Mesenchymal stem cell (in vitro differentiated cells and primary cell): ENCODE measurements at regions not wholly inside any gene's neighbourhood (a gene's known extent, or its start where the extent isn't known, plus 50 kb on each side); places are given as distances from the start of the nearest gene placed in this dataset.

Experiments
- DNase-seq: peaks from one replicate; pipeline ENCODE4 v3.0.0-alpha.2; 2013
- H2AFZ ChIP-seq: one replicate; pipeline ENCODE4 v1.6.1; 2013; ENCODE audit warnings: low read depth, mild to moderate bottlenecking, control low read depth, inconsistent platforms, low read length, moderate library complexity
- H2AK5ac ChIP-seq: 2 replicates; pipeline ENCODE4 v1.6.1; 2013; ENCODE audit warnings: low read length, moderate library complexity, mild to moderate bottlenecking, inconsistent platforms; ENCODE audit not compliant: severe bottlenecking
- H2BK120ac ChIP-seq: one replicate; pipeline ENCODE4 v1.6.1; 2013; ENCODE audit warnings: low read depth, mild to moderate bottlenecking, inconsistent platforms, low read length, moderate library complexity
- H2BK12ac ChIP-seq, 2 experiments: one replicate each; pipeline ENCODE4 v1.6.1; 2013; ENCODE audit warnings: inconsistent platforms in 2 of 2, low read length in 2 of 2, mild to moderate bottlenecking in 2 of 2, moderate library complexity in 2 of 2, control low read depth in 1 of 2
- H2BK15ac ChIP-seq: one replicate; pipeline ENCODE4 v1.6.1; 2013; ENCODE audit warnings: mild to moderate bottlenecking, low read depth, inconsistent platforms; ENCODE audit not compliant: poor library complexity, severe bottlenecking
- H2BK5ac ChIP-seq: 2 replicates; pipeline ENCODE4 v1.6.1; 2013; ENCODE audit warnings: low read depth, mild to moderate bottlenecking, low read length, control low read depth, inconsistent platforms; ENCODE audit not compliant: poor library complexity, severe bottlenecking
- H3K14ac ChIP-seq, 2 experiments: one replicate each; pipeline ENCODE4 v1.6.1; 2013; ENCODE audit warnings: inconsistent platforms in 2 of 2, low read length in 2 of 2, control low read depth in 1 of 2, mild to moderate bottlenecking in 1 of 2, moderate library complexity in 1 of 2
- H3K18ac ChIP-seq, 2 experiments: one replicate each; pipeline ENCODE4 v1.6.1; 2013; ENCODE audit warnings: inconsistent platforms in 2 of 2, low read length in 2 of 2, control low read depth in 1 of 2, low read depth in 1 of 2, mild to moderate bottlenecking in 1 of 2
- H3K23ac ChIP-seq, 2 experiments: one replicate each; pipeline ENCODE4 v1.6.1; 2013; ENCODE audit warnings: inconsistent platforms in 2 of 2, low read length in 2 of 2, mild to moderate bottlenecking in 2 of 2, moderate library complexity in 2 of 2, control low read depth in 1 of 2
- H3K27ac ChIP-seq: 2 replicates; pipeline ENCODE4 v1.5.1; 2013; ENCODE audit warnings: mild to moderate bottlenecking, moderate library complexity, low read length, control low read depth, inconsistent platforms; ENCODE audit not compliant: poor library complexity, severe bottlenecking
- H3K27me3 ChIP-seq, 2 experiments: 2 replicates each; pipeline versions ENCODE4 v1.6.1 to v1.7.0; 2013; ENCODE audit warnings: low read length in 2 of 2, mild to moderate bottlenecking in 2 of 2, moderate library complexity in 2 of 2, control low read depth in 1 of 2, inconsistent platforms in 1 of 2; ENCODE audit not compliant: control insufficient read depth in 1 of 2, insufficient read depth in 1 of 2
- H3K36me3 ChIP-seq, 2 experiments: 2 replicates each; pipeline versions ENCODE4 v1.6.1 to v1.7.0; 2013; ENCODE audit warnings: low read length in 2 of 2, control low read depth in 1 of 2, inconsistent platforms in 1 of 2, low read depth in 1 of 2, mild to moderate bottlenecking in 1 of 2; ENCODE audit not compliant: insufficient read depth in 2 of 2, control insufficient read depth in 1 of 2
- H3K4ac ChIP-seq, 2 experiments: one replicate each; pipeline ENCODE4 v1.6.1; 2013; ENCODE audit warnings: inconsistent platforms in 2 of 2, low read length in 2 of 2, mild to moderate bottlenecking in 2 of 2, moderate library complexity in 2 of 2, control low read depth in 1 of 2, low read depth in 1 of 2
- H3K4me1 ChIP-seq: 2 replicates; pipeline ENCODE4 v1.6.1; 2013; ENCODE audit warnings: low read depth, low read length, control low read depth; ENCODE audit not compliant: control insufficient read depth, insufficient read depth
- H3K4me2 ChIP-seq: 2 replicates; pipeline ENCODE4 v1.6.1; 2013; ENCODE audit warnings: low read length, mild to moderate bottlenecking, inconsistent platforms; ENCODE audit not compliant: poor library complexity, severe bottlenecking
- H3K4me3 ChIP-seq, 2 experiments: 2 replicates each; pipeline versions ENCODE4 v1.5.1 to v1.7.0; 2013; ENCODE audit warnings: low read length in 2 of 2, mild to moderate bottlenecking in 2 of 2, control low read depth in 1 of 2, low read depth in 1 of 2; ENCODE audit not compliant: insufficient read depth in 1 of 2
- H3K79me1 ChIP-seq: replicated peaks from 2 replicates; pipeline ENCODE4 v1.6.1; 2013; ENCODE audit warnings: mild to moderate bottlenecking, control low read depth, low read length, inconsistent platforms; ENCODE audit not compliant: poor library complexity, severe bottlenecking
- H3K9ac ChIP-seq: 2 replicates; pipeline ENCODE4 v1.7.0; 2013; ENCODE audit warnings: mild to moderate bottlenecking, low read length, moderate library complexity
- H3K9me3 ChIP-seq: 2 replicates; pipeline ENCODE4 v1.7.0; 2013; ENCODE audit warnings: mild to moderate bottlenecking, low read length; ENCODE audit not compliant: control insufficient read depth
- H4K8ac ChIP-seq: one replicate; pipeline ENCODE4 v1.6.1; 2013; ENCODE audit warnings: inconsistent platforms, mild to moderate bottlenecking, low read length, moderate library complexity
- H4K91ac ChIP-seq: one replicate; pipeline ENCODE4 v1.6.1; 2013; ENCODE audit warnings: mild to moderate bottlenecking, low read length, inconsistent platforms
- whole genome bisulfite sequencing: methylation state at CpG from one replicate; pipeline ENCODE4 v1.1.7; 2013; ENCODE audit warnings: mixed read lengths; 5-methylcytosine and 5-hydroxymethylcytosine counted together

GRCh38 chr9:109585796-109586195 lies 87.7 kb upstream of the PTPN3 start:
- no peak overlapping the region for H4K8ac ChIP-seq
- no peak overlapping the region for H3K14ac ChIP-seq
- H3K4me2 ChIP-seq = no peak overlapping the region
- H2BK15ac ChIP-seq = no peak overlapping the region
- no peak for DNase-seq
- H2BK5ac ChIP-seq = no peak overlapping the region
- no peaks in the 10 kb centered on the region for H3K79me1 ChIP-seq
- H3K4me3 ChIP-seq = no peak overlapping the region
- peaks cover 17% of the 10 kb centered on the region for H3K9me3 ChIP-seq
- H2AK5ac ChIP-seq = no peak overlapping the region
- peaks cover 24 to 44% of the 10 kb centered on the region in 2 experiments for H3K27me3 ChIP-seq
- H2BK120ac ChIP-seq = no peak overlapping the region
- no peak overlapping the region for H3K4ac ChIP-seq
- no peak overlapping the region for H3K23ac ChIP-seq
- H2AFZ ChIP-seq = no peak overlapping the region
- H4K91ac ChIP-seq = no peak overlapping the region
- no peak overlapping the region for H2BK12ac ChIP-seq
- H3K36me3 ChIP-seq = no peaks in the 10 kb centered on the region
- no peak overlapping the region for H3K27ac ChIP-seq
- WGBS = 79% methylated on average over 7 of the region's 7 CpGs
- H3K9ac ChIP-seq = no peak overlapping the region
- no peaks in the 10 kb centered on the region for H3K4me1 ChIP-seq
- H3K18ac ChIP-seq = no peak overlapping the region

- no peak overlapping the region for H3K9ac ChIP-seq
- no peaks in the 10 kb centered on the region for H3K36me3 ChIP-seq
- no peak overlapping the region for H3K18ac ChIP-seq
- H3K4me1 ChIP-seq = no peaks in the 10 kb centered on the region
- WGBS = 96% methylated on average over 4 of the region's 4 CpGs
- H2BK15ac ChIP-seq = no peak overlapping the region
- no peak overlapping the region for H2BK120ac ChIP-seq
- no peak for DNase-seq
- H3K27ac ChIP-seq = no peak overlapping the region
- no peaks in the 10 kb centered on the region for H3K79me1 ChIP-seq
- no peak overlapping the region for H3K4me3 ChIP-seq
- H3K4ac ChIP-seq = no peak overlapping the region
- no peak overlapping the region for H2AFZ ChIP-seq
- H3K23ac ChIP-seq = no peak overlapping the region
- H3K4me2 ChIP-seq = no peak overlapping the region
- no peak overlapping the region for H4K91ac ChIP-seq
- H2AK5ac ChIP-seq = no peak overlapping the region
- peaks cover 17% of the 10 kb centered on the region for H3K9me3 ChIP-seq
- H3K14ac ChIP-seq = no peak overlapping the region
- H4K8ac ChIP-seq = no peak overlapping the region
- peaks cover 24 to 48% of the 10 kb centered on the region in 2 experiments for H3K27me3 ChIP-seq
- H2BK12ac ChIP-seq = no peak overlapping the region
- H2BK5ac ChIP-seq = no peak overlapping the region
Measured at GRCh38 chr9:109586993-109587392, 88.9 kb upstream of the PTPN3 start.

GRCh38 chr9:109588415-109588814 lies 90.3 kb upstream of the PTPN3 start:
- Histone ChIP-seq H2BK15ac (no peak overlapping the region), H2BK12ac (no peak overlapping the region), H3K36me3 (no peaks in the 10 kb centered on the region), H3K14ac (no peak overlapping the region), H2BK5ac (no peak overlapping the region), H3K4me3 (no peak overlapping the region), H3K79me1 (no peaks in the 10 kb centered on the region), H3K18ac (no peak overlapping the region), H3K4ac (no peak overlapping the region), H3K9me3 (peaks cover 14% of the 10 kb centered on the region), H2AFZ (no peak overlapping the region), H2AK5ac (no peak overlapping the region), H3K27me3 (peaks cover 29 to 56% of the 10 kb centered on the region in 2 experiments), H3K27ac (no peak overlapping the region), H2BK120ac (no peak overlapping the region), H3K4me1 (no peaks in the 10 kb centered on the region), H4K91ac (no peak overlapping the region), H3K9ac (no peak overlapping the region), H4K8ac (no peak overlapping the region), H3K23ac (no peak overlapping the region), H3K4me2 (no peak overlapping the region)
- whole genome bisulfite sequencing = 56% methylated on average over 2 of the region's 3 CpGs
- no peak for DNase-seq

- Histone ChIP-seq H2BK15ac (no peak overlapping the region), H3K27me3 (peaks cover 29 to 54% of the 10 kb centered on the region in 2 experiments), H3K4me3 (no peak overlapping the region), H3K18ac (no peak overlapping the region), H3K9me3 (peaks cover 14% of the 10 kb centered on the region), H3K4me2 (no peak overlapping the region), H3K4me1 (no peaks in the 10 kb centered on the region), H3K36me3 (no peaks in the 10 kb centered on the region), H3K14ac (no peak overlapping the region), H3K27ac (no peak overlapping the region), H2AFZ (no peak overlapping the region), H2BK5ac (no peak overlapping the region), H3K4ac (no peak overlapping the region), H4K8ac (no peak overlapping the region), H2BK12ac (no peak overlapping the region), H2AK5ac (no peak overlapping the region), H2BK120ac (no peak overlapping the region), H3K23ac (no peak overlapping the region), H3K79me1 (no peaks in the 10 kb centered on the region), H3K9ac (no peak overlapping the region), H4K91ac (no peak overlapping the region)
- DNase-seq = no peak
- 95% methylated on average over 5 of the region's 5 CpGs for WGBS
Measured at GRCh38 chr9:109590966-109591365, 92.9 kb upstream of the PTPN3 start.
